ENCODE measurements at regions not wholly inside any gene's neighbourhood (a gene's known extent, or its start where the extent isn't known, plus 50 kb on each side); places are given as distances from the start of the nearest gene placed in this dataset.
"Not testable (repeated sequence)": the region's sequence is repeated elsewhere in the genome, so short reads cannot be mapped to it uniquely, and the experiment has no call there.

DNA sequence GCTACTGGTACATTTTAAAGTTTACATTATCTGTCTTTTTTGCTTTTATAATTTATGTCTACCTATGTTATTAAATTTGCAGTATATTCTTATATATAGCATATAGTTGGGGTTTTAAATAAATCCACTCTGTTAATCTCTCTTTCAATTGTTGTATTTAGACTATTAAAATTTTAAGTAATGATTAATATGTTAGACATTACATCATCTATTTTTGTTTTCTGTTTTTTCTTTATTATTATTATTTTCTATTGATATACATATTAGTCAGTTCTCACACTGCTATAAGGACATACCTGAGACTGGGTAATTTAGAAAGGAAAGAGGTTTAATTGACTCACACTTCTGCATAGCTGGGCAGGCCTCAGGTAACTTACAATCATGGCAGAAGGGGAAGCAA, 1338.2 kb upstream of the GJE1 start:
- Histone ChIP-seq H3K36me3 (ENCODE audit: control insufficient read depth, insufficient read depth, low read length) (no peaks in the 10 kb centered on the region), H3K4me3 (ENCODE audit: low read depth, low read length) (no peak overlapping the region), H3K27me3 (ENCODE audit: control insufficient read depth, insufficient read depth, low read length) (no peaks in the 10 kb centered on the region)
- no peak for FAIRE-seq
- TF ChIP-seq, protein P1, sequence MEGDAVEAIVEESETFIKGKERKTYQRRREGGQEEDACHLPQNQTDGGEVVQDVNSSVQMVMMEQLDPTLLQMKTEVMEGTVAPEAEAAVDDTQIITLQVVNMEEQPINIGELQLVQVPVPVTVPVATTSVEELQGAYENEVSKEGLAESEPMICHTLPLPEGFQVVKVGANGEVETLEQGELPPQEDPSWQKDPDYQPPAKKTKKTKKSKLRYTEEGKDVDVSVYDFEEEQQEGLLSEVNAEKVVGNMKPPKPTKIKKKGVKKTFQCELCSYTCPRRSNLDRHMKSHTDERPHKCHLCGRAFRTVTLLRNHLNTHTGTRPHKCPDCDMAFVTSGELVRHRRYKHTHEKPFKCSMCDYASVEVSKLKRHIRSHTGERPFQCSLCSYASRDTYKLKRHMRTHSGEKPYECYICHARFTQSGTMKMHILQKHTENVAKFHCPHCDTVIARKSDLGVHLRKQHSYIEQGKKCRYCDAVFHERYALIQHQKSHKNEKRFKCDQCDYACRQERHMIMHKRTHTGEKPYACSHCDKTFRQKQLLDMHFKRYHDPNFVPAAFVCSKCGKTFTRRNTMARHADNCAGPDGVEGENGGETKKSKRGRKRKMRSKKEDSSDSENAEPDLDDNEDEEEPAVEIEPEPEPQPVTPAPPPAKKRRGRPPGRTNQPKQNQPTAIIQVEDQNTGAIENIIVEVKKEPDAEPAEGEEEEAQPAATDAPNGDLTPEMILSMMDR (IDR thresholded peaks at IDR 0.05; ENCODE audit: insufficient read depth, low read length, severe bottlenecking) = no peak
- DNase-seq (ENCODE audit: low read depth) = no peak

DNA sequence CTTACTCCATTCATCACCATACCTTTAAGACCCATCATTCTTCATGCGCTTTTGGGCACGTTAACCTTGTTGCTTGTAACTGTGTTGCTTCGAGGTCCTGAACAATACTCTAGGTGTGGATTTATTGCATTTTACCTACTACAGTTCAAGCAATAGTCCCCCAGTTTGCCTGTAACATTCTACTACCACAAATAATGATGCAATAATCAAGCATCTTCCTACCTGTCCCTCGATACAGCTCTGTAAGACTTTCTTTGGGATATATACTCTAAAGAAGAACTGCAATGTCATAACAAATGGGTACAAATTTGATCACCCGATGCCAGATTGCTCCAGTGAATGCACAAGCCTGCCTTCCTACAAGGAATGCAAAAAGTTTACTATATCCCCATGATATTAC, 1342.6 kb upstream of the GJE1 start:
- DNase-seq (ENCODE audit: low read depth) = no peak
- no peaks in the 10 kb centered on the region for H3K36me3 ChIP-seq (ENCODE audit: control insufficient read depth, insufficient read depth, low read length)
- FAIRE-seq = no peak
- TF ChIP-seq, protein P1 (IDR thresholded peaks at IDR 0.05; ENCODE audit: insufficient read depth, low read length, severe bottlenecking) = no peak
- H3K4me3 ChIP-seq (ENCODE audit: low read depth, low read length) = no peak overlapping the region
- H3K27me3 ChIP-seq (ENCODE audit: control insufficient read depth, insufficient read depth, low read length) = no peaks in the 10 kb centered on the region

DNA sequence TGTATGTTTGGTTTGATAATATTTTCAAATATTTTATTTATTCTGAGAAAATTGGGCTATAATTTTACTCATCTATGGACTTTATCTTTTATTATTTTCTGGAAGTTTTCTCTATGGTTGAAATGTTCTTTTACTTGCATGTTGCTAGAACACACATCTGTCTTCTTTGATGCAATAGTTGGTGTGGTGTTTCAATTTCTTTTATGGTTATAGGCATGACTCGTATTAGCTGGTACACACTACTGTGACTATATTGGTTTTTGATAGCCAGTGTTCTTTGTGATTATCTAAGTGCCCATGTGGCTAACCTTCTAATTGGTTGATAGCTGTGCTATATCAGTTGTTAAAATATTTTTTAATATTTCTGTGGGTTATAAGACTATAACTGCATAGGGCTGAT, 1343.3 kb upstream of the GJE1 start:
- TF ChIP-seq, protein P1 (IDR thresholded peaks at IDR 0.05; ENCODE audit: insufficient read depth, low read length, severe bottlenecking) = no peak
- H3K36me3 ChIP-seq (ENCODE audit: control insufficient read depth, insufficient read depth, low read length) = no peaks in the 10 kb centered on the region
- FAIRE-seq = no peak

DNA sequence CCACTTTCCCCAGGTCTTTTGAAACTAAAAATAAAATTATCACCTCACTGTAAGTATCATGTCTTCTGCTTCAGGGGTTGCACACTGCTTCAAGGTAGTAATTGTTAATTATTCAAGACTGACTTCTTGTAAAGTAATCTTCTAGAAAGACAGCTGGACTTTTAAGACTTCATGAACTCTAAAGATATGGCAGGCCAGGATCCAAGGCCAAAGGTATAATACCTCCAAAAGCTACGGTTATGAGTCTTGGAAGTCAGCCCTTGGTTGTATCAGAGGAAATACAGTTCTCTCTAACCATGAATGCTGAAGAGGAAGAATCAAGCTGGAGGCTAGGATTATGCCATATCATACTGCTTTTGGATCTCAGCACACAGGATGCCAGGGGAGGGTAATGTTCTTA, 1346.8 kb upstream of the GJE1 start:
- TF ChIP-seq, protein P1 (IDR thresholded peaks at IDR 0.05; ENCODE audit: insufficient read depth, low read length, severe bottlenecking) = no peak
- Histone ChIP-seq H3K36me3 (ENCODE audit: control insufficient read depth, insufficient read depth, low read length) (no peaks in the 10 kb centered on the region), H3K4me3 (ENCODE audit: low read depth, low read length) (no peak overlapping the region), H3K27me3 (ENCODE audit: control insufficient read depth, insufficient read depth, low read length) (no peaks in the 10 kb centered on the region)
- no peak for DNase-seq (ENCODE audit: low read depth)
- no peak for FAIRE-seq

More for the DNA sequence above, 1343.3 kb upstream of the GJE1 start:
- DNase-seq (ENCODE audit: low read depth) = no peak
- no peak overlapping the region for H3K4me3 ChIP-seq (ENCODE audit: low read depth, low read length)
- no peaks in the 10 kb centered on the region for H3K27me3 ChIP-seq (ENCODE audit: control insufficient read depth, insufficient read depth, low read length)

DNA sequence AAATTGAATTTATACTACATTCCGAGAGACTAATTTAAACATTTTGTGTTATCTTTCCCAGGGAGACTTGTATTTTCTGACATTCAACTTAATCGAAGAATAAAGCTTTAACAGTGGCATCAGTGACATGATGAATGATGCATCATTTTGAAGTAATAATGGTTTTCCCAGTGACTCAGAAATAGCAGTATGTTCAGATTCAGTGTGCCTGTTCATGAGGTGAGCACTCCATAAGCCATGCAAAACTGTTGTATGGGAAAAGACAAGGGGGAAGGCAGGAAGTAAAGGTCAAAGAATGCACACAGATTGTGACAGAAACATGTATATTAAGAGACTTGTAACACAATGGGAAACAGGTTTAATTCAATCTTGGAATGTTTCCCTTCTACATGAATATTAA, 1348.2 kb upstream of the GJE1 start:
- Histone ChIP-seq H3K4me3 (ENCODE audit: low read depth, low read length) (no peak overlapping the region), H3K27me3 (ENCODE audit: control insufficient read depth, insufficient read depth, low read length) (no peaks in the 10 kb centered on the region), H3K36me3 (ENCODE audit: control insufficient read depth, insufficient read depth, low read length) (no peaks in the 10 kb centered on the region)
- TF ChIP-seq, protein P1 (IDR thresholded peaks at IDR 0.05; ENCODE audit: insufficient read depth, low read length, severe bottlenecking) = no peak
- FAIRE-seq = no peak
- peak; percentile 90 for DNase-seq (ENCODE audit: low read depth)

DNA sequence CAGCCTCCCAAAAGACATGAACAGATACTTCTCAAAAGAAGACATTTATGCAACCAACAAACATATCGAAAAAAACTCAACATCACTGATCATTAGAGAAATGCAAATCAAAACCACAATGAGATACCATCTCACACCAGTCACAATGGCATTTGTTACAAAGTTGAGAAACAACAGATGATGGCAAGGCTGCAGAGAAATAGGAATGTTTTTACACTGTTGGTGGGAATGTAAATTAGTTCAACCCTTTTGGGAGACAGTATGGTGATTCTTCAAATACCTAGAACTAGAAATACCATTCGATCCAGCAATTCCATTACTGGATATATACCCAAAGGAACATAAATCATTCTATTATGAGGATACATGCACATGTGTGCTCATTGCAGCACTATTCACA, 1349.2 kb upstream of the GJE1 start:
- not testable (repeated sequence) for H3K4me3 ChIP-seq (ENCODE audit: low read depth, low read length); H3K27me3 ChIP-seq (ENCODE audit: control insufficient read depth, insufficient read depth, low read length); H3K36me3 ChIP-seq (ENCODE audit: control insufficient read depth, insufficient read depth, low read length); DNase-seq (ENCODE audit: low read depth); FAIRE-seq

Measured in bronchial epithelial cell (primary cell).